GM18517 (cell line): ENCODE measurements at regions not wholly inside any gene's neighbourhood (a gene's known extent, or its start where the extent isn't known, plus 50 kb on each side); places are given as distances from the start of the nearest gene placed in this dataset.
"Not testable (repeated sequence)": the region's sequence is repeated elsewhere in the genome, so short reads cannot be mapped to it uniquely, and the experiment has no call there.

ENCODE experiments used
- ATAC-seq: cut with Tn5 transposase; IDR thresholded peaks from one replicate; pipeline ENCODE4 v1.9.1; 2021; ENCODE audit warnings: mild to moderate bottlenecking, moderate library complexity; ENCODE audit not compliant: unreplicated experiment

GRCh38 chr10:109732254-109732965 lies 190.9 kb downstream of the XPNPEP1 start:
- no peak for ATAC-seq

GRCh38 chr10:109729895-109730294 lies 193.4 kb downstream of the XPNPEP1 start:
- not testable (repeated sequence) for ATAC-seq

GRCh38 chr10:109727436-109727835 lies 195.9 kb downstream of the XPNPEP1 start:
- no peak for ATAC-seq

- ATAC-seq: no peak
Measured at GRCh38 chr10:109726473-109726872, 196.8 kb downstream of the XPNPEP1 start.

GRCh38 chr10:109723305-109723704 lies 200.0 kb downstream of the XPNPEP1 start:
- ATAC-seq: no peak

- no peak for ATAC-seq
Measured at GRCh38 chr10:109721453-109722064, 201.8 kb downstream of the XPNPEP1 start.

- ATAC-seq: no peak
Measured at GRCh38 chr10:109706026-109706560, 217.2 kb downstream of the XPNPEP1 start.

- ATAC-seq: no peak
Measured at GRCh38 chr10:109701633-109702215, 221.6 kb downstream of the XPNPEP1 start.

- no peak for ATAC-seq
Measured at GRCh38 chr10:109698882-109699664, 224.2 kb downstream of the XPNPEP1 start.

- ATAC-seq: no peak
Measured at GRCh38 chr10:109698086-109698485, 225.2 kb downstream of the XPNPEP1 start.

GRCh38 chr10:109696981-109697775 lies 226.1 kb downstream of the XPNPEP1 start:
- ATAC-seq: no peak

- no peak for ATAC-seq
Measured at GRCh38 chr10:109696462-109696861, 226.8 kb downstream of the XPNPEP1 start.

- ATAC-seq: no peak
Measured at GRCh38 chr10:109695988-109696387, 227.3 kb downstream of the XPNPEP1 start.

- ATAC-seq: no peak
Measured at GRCh38 chr10:109689785-109690184, 233.5 kb downstream of the XPNPEP1 start.

GRCh38 chr10:109679478-109679877 lies 243.8 kb downstream of the XPNPEP1 start:
- no peak for ATAC-seq

- no peak for ATAC-seq
Measured at GRCh38 chr10:109678857-109679256, 244.5 kb downstream of the XPNPEP1 start.

GRCh38 chr10:109676703-109677102 lies 246.6 kb downstream of the XPNPEP1 start:
- ATAC-seq: no peak

- no peak for ATAC-seq
Measured at GRCh38 chr10:109668703-109669102, 254.6 kb downstream of the XPNPEP1 start.

- no peak for ATAC-seq
Measured at GRCh38 chr10:109668154-109668665, 255.1 kb downstream of the XPNPEP1 start.

- ATAC-seq: no peak
Measured at GRCh38 chr10:109665321-109665720, 258.0 kb downstream of the XPNPEP1 start.
